SU-DHL-6 (cell line): ENCODE measurements at regions not wholly inside any gene's neighbourhood (a gene's known extent, or its start where the extent isn't known, plus 50 kb on each side); places are given as distances from the start of the nearest gene placed in this dataset.

Experiments
- H2AFZ ChIP-seq: fragments of 200-600 bp; sonication (generic); 2 replicates; pipeline ENCODE4 v1.6.1; 2014; ENCODE audit warnings: low read depth, mild to moderate bottlenecking, moderate library complexity, mixed read lengths, antibody characterized with exemption, low read length; ENCODE audit not compliant: severe bottlenecking
- H3F3A ChIP-seq: fragments of 200-600 bp; shearing (Covaris generic); 2 replicates; pipeline ENCODE4 v1.6.0; 2016; ENCODE audit warnings: antibody characterized with exemption, mild to moderate bottlenecking; ENCODE audit not compliant: insufficient read depth
- H3K27ac ChIP-seq: fragments of 200-600 bp; sonication (generic); 2 replicates; pipeline ENCODE4 v1.5.1; 2016; ENCODE audit warnings: low read depth, mild to moderate bottlenecking, low read length, moderate library complexity, mixed read lengths
- H3K27me3 ChIP-seq: fragments of 200-600 bp; sonication (generic), shearing (Covaris generic); 2 replicates; pipeline ENCODE4 v1.6.0; 2014; ENCODE audit warnings: mild to moderate bottlenecking, low read length
- H3K36me3 ChIP-seq: fragments of 200-600 bp; sonication (generic); 2 replicates; pipeline ENCODE4 v1.6.1; 2014; ENCODE audit warnings: mild to moderate bottlenecking, low read length, mixed read lengths
- H3K4me2 ChIP-seq: fragments of 300-600, 200-600 bp; shearing (Covaris generic), sonication (generic); 2 replicates; pipeline ENCODE4 v1.6.0; 2014; ENCODE audit warnings: low read length, low read depth, mild to moderate bottlenecking; ENCODE audit not compliant: poor library complexity, severe bottlenecking
- H3K4me3 ChIP-seq: fragments of 200-600 bp; sonication (generic); 2 replicates; pipeline ENCODE4 v1.5.1; 2014; ENCODE audit warnings: antibody characterized with exemption, low read length, mild to moderate bottlenecking, mixed read lengths; ENCODE audit not compliant: insufficient read depth, poor library complexity, severe bottlenecking
- H3K79me2 ChIP-seq: fragments of 200-600 bp; sonication (generic); 2 replicates; pipeline ENCODE4 v1.6.1; 2014; ENCODE audit warnings: mild to moderate bottlenecking, low read length, moderate library complexity; ENCODE audit not compliant: insufficient read depth
- H3K9ac ChIP-seq: fragments of 200-600 bp; sonication (generic); 2 replicates; pipeline ENCODE4 v1.7.0; 2014; ENCODE audit warnings: mild to moderate bottlenecking, low read length
- H3K9me2 ChIP-seq: fragments of 200-600 bp; sonication (generic); replicated peaks from 2 replicates; pipeline ENCODE4 v1.6.1; 2014; ENCODE audit warnings: low read length; ENCODE audit not compliant: insufficient read depth
- H3K9me3 ChIP-seq: fragments of 200-600 bp; sonication (generic); 2 replicates; pipeline ENCODE4 v1.6.1; 2014; ENCODE audit warnings: low read length, mixed read lengths; ENCODE audit not compliant: insufficient read depth
- H4K20me1 ChIP-seq: fragments of 200-600 bp; sonication (generic); 2 replicates; pipeline ENCODE4 v1.6.1; 2014; ENCODE audit warnings: low read depth, mild to moderate bottlenecking, antibody characterized with exemption, low read length, moderate library complexity, mixed read lengths
- EZH2phosphoT487 ChIP-seq: fragments of 200-600 bp; sonication (generic), shearing (Covaris generic); conservative IDR thresholded peaks from 2 replicates; pipeline ENCODE4 v1.6.1; 2018; ENCODE audit warnings: mild to moderate bottlenecking, antibody characterized with exemption, low read length, moderate library complexity, mixed read lengths
- TF ChIP-seq, protein P1 (sequence below): fragments of 200-600 bp; sonication (generic); IDR thresholded peaks from one replicate; pipeline ENCODE4 v1.5.1; 2017; ENCODE audit warnings: antibody characterized with exemption, mild to moderate bottlenecking, low read length, moderate library complexity; ENCODE audit not compliant: insufficient read depth, poor library complexity, severe bottlenecking

DNA sequence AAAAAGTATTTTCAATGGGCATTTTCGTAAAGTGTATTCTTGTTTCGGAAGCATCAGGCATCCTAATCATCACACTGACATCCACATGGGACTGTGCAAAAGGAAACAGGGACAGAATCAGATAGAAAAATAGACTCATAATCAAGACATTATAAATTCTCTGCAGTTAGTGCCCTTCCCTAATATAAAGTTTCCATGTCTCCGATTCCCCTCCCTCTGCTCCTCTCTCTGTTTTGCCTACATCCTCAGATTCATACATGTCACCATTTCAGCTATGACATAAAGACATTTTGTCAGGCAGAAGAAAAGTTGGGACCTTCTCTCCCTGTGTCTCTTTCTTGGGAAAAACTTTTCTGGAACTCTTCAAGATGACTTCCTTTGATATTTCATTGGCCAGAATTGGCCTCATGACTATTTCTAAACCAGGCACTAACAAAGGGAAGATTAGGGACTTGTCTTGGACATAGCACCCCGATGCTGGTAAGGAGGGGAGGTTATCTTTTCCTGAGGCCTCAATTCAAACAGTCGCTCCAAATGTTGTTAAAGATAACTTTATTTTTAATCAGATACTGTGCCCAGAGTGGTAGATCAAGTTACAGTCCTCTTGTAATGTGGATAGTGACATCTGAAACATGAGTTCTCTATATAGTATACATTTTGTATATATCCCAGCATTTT is 212.1 kb upstream of the BTG1 start:
- TF ChIP-seq, protein P1, sequence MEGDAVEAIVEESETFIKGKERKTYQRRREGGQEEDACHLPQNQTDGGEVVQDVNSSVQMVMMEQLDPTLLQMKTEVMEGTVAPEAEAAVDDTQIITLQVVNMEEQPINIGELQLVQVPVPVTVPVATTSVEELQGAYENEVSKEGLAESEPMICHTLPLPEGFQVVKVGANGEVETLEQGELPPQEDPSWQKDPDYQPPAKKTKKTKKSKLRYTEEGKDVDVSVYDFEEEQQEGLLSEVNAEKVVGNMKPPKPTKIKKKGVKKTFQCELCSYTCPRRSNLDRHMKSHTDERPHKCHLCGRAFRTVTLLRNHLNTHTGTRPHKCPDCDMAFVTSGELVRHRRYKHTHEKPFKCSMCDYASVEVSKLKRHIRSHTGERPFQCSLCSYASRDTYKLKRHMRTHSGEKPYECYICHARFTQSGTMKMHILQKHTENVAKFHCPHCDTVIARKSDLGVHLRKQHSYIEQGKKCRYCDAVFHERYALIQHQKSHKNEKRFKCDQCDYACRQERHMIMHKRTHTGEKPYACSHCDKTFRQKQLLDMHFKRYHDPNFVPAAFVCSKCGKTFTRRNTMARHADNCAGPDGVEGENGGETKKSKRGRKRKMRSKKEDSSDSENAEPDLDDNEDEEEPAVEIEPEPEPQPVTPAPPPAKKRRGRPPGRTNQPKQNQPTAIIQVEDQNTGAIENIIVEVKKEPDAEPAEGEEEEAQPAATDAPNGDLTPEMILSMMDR = no peak
- TF ChIP-seq EZH2phosphoT487 = no peak
- H3K27me3 ChIP-seq = no peaks in the 10 kb centered on the region

GRCh38 chr12:92356425-92356824 is 210.8 kb upstream of the BTG1 start:
- H3K4me2 ChIP-seq = no peak overlapping the region
- H3K27me3 ChIP-seq = no peaks in the 10 kb centered on the region
- no peaks in the 10 kb centered on the region for H4K20me1 ChIP-seq
- no peaks in the 10 kb centered on the region for H3K9me2 ChIP-seq
- no peak for TF ChIP-seq EZH2phosphoT487
- TF ChIP-seq, protein P1 = no peak
- H3K9ac ChIP-seq = no peak overlapping the region
- no peaks in the 10 kb centered on the region for H3K9me3 ChIP-seq
- H3K36me3 ChIP-seq = no peaks in the 10 kb centered on the region
- no peaks in the 10 kb centered on the region for H3K79me2 ChIP-seq
- no peak overlapping the region for H3K4me3 ChIP-seq
- H2AFZ ChIP-seq = peak overlapping the region; percentile 28
- no peak overlapping the region for H3K27ac ChIP-seq
- H3F3A ChIP-seq = no peaks in the 10 kb centered on the region

More for the DNA sequence above, 212.1 kb upstream of the BTG1 start:
- H3K27ac ChIP-seq = no peak overlapping the region
- no peaks in the 10 kb centered on the region for H3K36me3 ChIP-seq
- H3K4me2 ChIP-seq = no peak overlapping the region
- H3K9me2 ChIP-seq = no peaks in the 10 kb centered on the region
- H2AFZ ChIP-seq = no peak overlapping the region
- peaks cover 12% of the 10 kb centered on the region for H3F3A ChIP-seq
- no peaks in the 10 kb centered on the region for H4K20me1 ChIP-seq
- H3K9me3 ChIP-seq = no peaks in the 10 kb centered on the region
- H3K9ac ChIP-seq = no peak overlapping the region
- H3K4me3 ChIP-seq = no peak overlapping the region
- H3K79me2 ChIP-seq = no peaks in the 10 kb centered on the region

DNA sequence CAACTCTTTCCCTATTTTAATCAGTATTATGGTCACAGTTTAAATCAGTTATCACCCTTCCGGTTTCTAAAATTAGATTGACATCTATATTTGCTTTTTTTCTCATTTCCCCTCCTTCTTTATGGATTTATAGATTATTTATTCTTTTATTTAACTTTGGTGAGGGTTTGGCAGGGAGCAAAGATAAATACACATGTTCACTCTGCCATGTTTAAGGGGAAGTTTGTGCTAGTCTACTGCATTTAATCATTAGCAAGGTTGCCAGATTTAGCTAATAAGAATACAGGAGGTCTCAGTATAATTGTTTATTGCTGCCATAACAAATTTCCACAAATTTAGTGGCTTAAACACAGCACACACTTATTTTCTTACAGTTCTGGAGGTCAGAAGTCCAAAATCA is 204.0 kb upstream of the BTG1 start:
- Histone ChIP-seq H3K4me2 (no peak overlapping the region), H4K20me1 (no peaks in the 10 kb centered on the region), H2AFZ (no peak overlapping the region), H3K27me3 (no peaks in the 10 kb centered on the region), H3K9me3 (no peaks in the 10 kb centered on the region), H3K79me2 (no peaks in the 10 kb centered on the region), H3K4me3 (no peak overlapping the region), H3K36me3 (no peaks in the 10 kb centered on the region), H3F3A (no peaks in the 10 kb centered on the region), H3K27ac (no peak overlapping the region), H3K9me2 (no peaks in the 10 kb centered on the region), H3K9ac (no peak overlapping the region)
- TF ChIP-seq EZH2phosphoT487 = no peak

- Histone ChIP-seq H3K4me2 (no peak overlapping the region), H3K79me2 (no peaks in the 10 kb centered on the region), H3K9me3 (no peaks in the 10 kb centered on the region), H3K9ac (no peak overlapping the region), H3K36me3 (no peaks in the 10 kb centered on the region), H3K27me3 (no peaks in the 10 kb centered on the region), H3F3A (0 out of 2 replicates have a peak, but pooled peaks cover 4% of the 10 kb centered on the region), H4K20me1 (no peaks in the 10 kb centered on the region), H3K9me2 (no peaks in the 10 kb centered on the region), H2AFZ (no peak overlapping the region), H3K4me3 (no peak overlapping the region), H3K27ac (no peak overlapping the region)
- TF ChIP-seq EZH2phosphoT487 = no peak
- TF ChIP-seq, protein P1 = no peak
These were observed 196.9 kb upstream of the BTG1 start for GRCh38 chr12:92342574-92342973.
